Calu3 (cell line): ENCODE measurements at regions not wholly inside any gene's neighbourhood (a gene's known extent, or its start where the extent isn't known, plus 50 kb on each side); places are given as distances from the start of the nearest gene placed in this dataset.

Experiments
- BruUV-seq: library from RNA; stranded (reverse); fragments of 400-500 nt; replicated peaks from 2 replicates; lab custom pipeline; 2021; lab: Mats Ljungman, UMichigan
- CTCF ChIA-PET: fragments of 300-600 bp; sonication (Branson Sonifier 250); formaldehyde crosslinking; loops from one replicate; lab custom pipeline; 2022; ENCODE audit warnings: antibody characterized with exemption; lab: Charles Lee
- DNase-seq: peaks from one replicate; pipeline ENCODE4 v3.0.0; 2022
- H3K27ac Mint-ChIP-seq: one replicate; pipeline ENCODE4 v1.8.0; 2022; ENCODE audit warnings: mixed read lengths; ENCODE audit not compliant: unreplicated experiment
- H3K27me3 Mint-ChIP-seq: one replicate; pipeline ENCODE4 v1.8.0; 2022; ENCODE audit warnings: mixed read lengths; ENCODE audit not compliant: unreplicated experiment
- H3K36me3 Mint-ChIP-seq: one replicate; pipeline ENCODE4 v1.8.0; 2022; ENCODE audit warnings: mild to moderate bottlenecking, moderate library complexity, mixed read lengths; ENCODE audit not compliant: insufficient read depth, unreplicated experiment
- H3K4me1 Mint-ChIP-seq: one replicate; pipeline ENCODE4 v1.8.0; 2022; ENCODE audit warnings: mild to moderate bottlenecking, low read depth, mixed read lengths; ENCODE audit not compliant: unreplicated experiment
- H3K4me3 Mint-ChIP-seq: one replicate; pipeline ENCODE4 v1.8.0; 2022; ENCODE audit warnings: mild to moderate bottlenecking, low read depth, moderate library complexity, mixed read lengths; ENCODE audit not compliant: unreplicated experiment
- H3K9me3 Mint-ChIP-seq: one replicate; pipeline ENCODE4 v1.8.0; 2022; ENCODE audit warnings: low read depth, mixed read lengths; ENCODE audit not compliant: unreplicated experiment
- CTCF ChIP-seq: fragments of 200-600 bp; IDR thresholded peaks from one replicate; pipeline ENCODE4 v1.8.0; 2022; ENCODE audit warnings: antibody characterized with exemption; ENCODE audit not compliant: unreplicated experiment
- intact Hi-C: fragments of 100-400 bp; cut with micrococcal nuclease; formaldehyde crosslinking; loops from one replicate; pipeline ENCODE4 v1.10.0; 2022; ENCODE audit not compliant: unreplicated experiment

DNA sequence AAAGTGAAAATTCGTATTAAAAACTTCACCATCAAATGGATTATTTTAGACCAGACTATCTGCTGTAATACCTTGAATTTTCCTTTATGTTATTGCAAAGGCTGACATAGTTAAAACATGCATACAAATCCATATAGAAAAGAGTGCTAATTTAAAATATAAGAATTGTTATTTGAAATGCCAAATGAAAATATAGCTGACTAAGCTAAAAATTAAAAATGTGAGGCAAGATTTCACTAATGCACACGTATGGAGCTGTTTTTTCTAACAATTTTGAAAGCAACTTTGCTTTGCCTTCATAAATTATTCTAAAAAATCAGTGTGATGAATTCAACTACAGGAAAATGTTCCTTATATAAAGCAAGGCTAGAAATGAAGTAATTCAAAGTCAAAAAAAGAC lies 62.5 kb downstream of the MPP7 start:
- Mint-ChIP-seq H3K36me3 (no peaks in the 10 kb centered on the region), H3K27me3 (no peaks in the 10 kb centered on the region), H3K9me3 (no peaks in the 10 kb centered on the region), H3K27ac (no peak overlapping the region), H3K4me3 (no peak overlapping the region), H3K4me1 (no peaks in the 10 kb centered on the region)
- no peak for DNase-seq
- intact Hi-C loops = loop anchor here (2.0 to 5.0 kb wide), 4 partner anchors 62 to 870 kb away; no protein-coding TSS in a partner anchor
- TF ChIP-seq CTCF = no peak
- no TSS peak for BruUV-seq
- CTCF ChIA-PET = no interaction called here

- Mint-ChIP-seq H3K4me1 (no peaks in the 10 kb centered on the region), H3K27me3 (no peaks in the 10 kb centered on the region), H3K4me3 (no peak overlapping the region), H3K9me3 (no peaks in the 10 kb centered on the region), H3K27ac (no peak overlapping the region), H3K36me3 (no peaks in the 10 kb centered on the region)
- no TSS peak for BruUV-seq
- CTCF ChIA-PET = no interaction called here
- TF ChIP-seq CTCF = no peak
- intact Hi-C loops = no loop called here
- DNase-seq = no peak
These were observed 66.3 kb downstream of the MPP7 start for GRCh38 chr10:28236591-28236990.

DNA sequence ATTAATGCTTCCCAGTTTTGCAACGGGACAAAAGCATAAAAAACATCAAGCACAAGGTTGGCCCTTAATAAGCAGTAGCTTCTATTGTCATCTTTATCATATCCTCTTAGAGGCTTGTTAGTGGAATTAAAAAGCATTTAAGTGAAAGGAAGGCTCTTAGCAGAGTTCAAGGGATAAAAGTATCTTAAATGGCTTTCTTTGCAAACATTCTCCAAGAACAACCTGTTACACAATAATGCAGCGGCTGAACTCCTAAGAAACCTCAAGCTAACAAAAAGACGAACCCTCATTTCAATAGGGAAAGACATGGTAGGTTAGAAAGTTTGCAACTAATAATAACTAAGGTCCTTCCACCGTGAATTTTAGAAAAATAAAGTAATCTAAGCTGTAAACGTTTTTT lies 82.1 kb downstream of the MPP7 start:
- BruUV-seq = no TSS peak
- TF ChIP-seq CTCF = no peak
- no peak overlapping the region for H3K27ac Mint-ChIP-seq
- no peak for DNase-seq
- H3K4me1 Mint-ChIP-seq = peaks cover 12% of the 10 kb centered on the region
- no peaks in the 10 kb centered on the region for H3K36me3 Mint-ChIP-seq
- H3K27me3 Mint-ChIP-seq = no peaks in the 10 kb centered on the region
- no peaks in the 10 kb centered on the region for H3K9me3 Mint-ChIP-seq
- CTCF ChIA-PET = no interaction called here
- no peak overlapping the region for H3K4me3 Mint-ChIP-seq
- intact Hi-C loops = no loop called here

GRCh38 chr10:28219251-28219650 lies 83.6 kb downstream of the MPP7 start:
- no peak for TF ChIP-seq CTCF
- H3K36me3 Mint-ChIP-seq = no peaks in the 10 kb centered on the region

More at GRCh38 chr10:28219251-28219650, 83.6 kb downstream of the MPP7 start:
- Mint-ChIP-seq H3K4me3 (no peak overlapping the region), H3K4me1 (peaks cover 27% of the 10 kb centered on the region), H3K9me3 (no peaks in the 10 kb centered on the region), H3K27ac (no peak overlapping the region), H3K27me3 (no peaks in the 10 kb centered on the region)
- no peak for DNase-seq
- BruUV-seq = no TSS peak
- intact Hi-C loops = no loop called here
- CTCF ChIA-PET = no interaction called here
